ENCODE measurements at regions not wholly inside any gene's neighbourhood (a gene's known extent, or its start where the extent isn't known, plus 50 kb on each side); places are given as distances from the start of the nearest gene placed in this dataset.

- no peak for TF ChIP-seq POLR2AphosphoS5 (IDR thresholded peaks at IDR 0.05; ENCODE audit: low read depth, low read length)
- TF ChIP-seq REST (IDR thresholded peaks at IDR 0.05; ENCODE audit: insufficient read depth in 1 of 2, low read depth in 2 of 2, low read length in 2 of 2), result no peak
- no peak for TF ChIP-seq SIN3A (IDR thresholded peaks at IDR 0.05; ENCODE audit: borderline replicate concordance, insufficient read depth, low read length)
- no peak for TF ChIP-seq FOXP2 (optimal IDR thresholded peaks at IDR 0.05; ENCODE audit: borderline replicate concordance, extremely low read depth, extremely low read length, insufficient read depth)
- no peak for TF ChIP-seq TAF1 (IDR thresholded peaks at IDR 0.05; ENCODE audit: borderline replicate concordance, insufficient read depth, low read length)
Observed at GRCh38 chr3:118778201-118778600, 256.4 kb downstream of the IGSF11 start.

- no peak for TF ChIP-seq FOXP2 (optimal IDR thresholded peaks at IDR 0.05; ENCODE audit: borderline replicate concordance, extremely low read depth, extremely low read length, insufficient read depth)
Observed at GRCh38 chr3:118781232-118781631, 253.4 kb downstream of the IGSF11 start.

- no peak for TF ChIP-seq REST (IDR thresholded peaks at IDR 0.05; ENCODE audit: insufficient read depth in 1 of 2, low read depth in 2 of 2, low read length in 2 of 2)
- no peak for TF ChIP-seq SIN3A (IDR thresholded peaks at IDR 0.05; ENCODE audit: borderline replicate concordance, insufficient read depth, low read length)
- TF ChIP-seq FOXP2 (optimal IDR thresholded peaks at IDR 0.05; ENCODE audit: borderline replicate concordance, extremely low read depth, extremely low read length, insufficient read depth), result no peak
- no peak for TF ChIP-seq TAF1 (IDR thresholded peaks at IDR 0.05; ENCODE audit: borderline replicate concordance, insufficient read depth, low read length)
- TF ChIP-seq POLR2AphosphoS5 (IDR thresholded peaks at IDR 0.05; ENCODE audit: low read depth, low read length), result no peak
Observed at GRCh38 chr3:118781839-118782238, 252.8 kb downstream of the IGSF11 start.

- TF ChIP-seq FOXP2 (optimal IDR thresholded peaks at IDR 0.05; ENCODE audit: borderline replicate concordance, extremely low read depth, extremely low read length, insufficient read depth), result no peak
- no peak for TF ChIP-seq SIN3A (IDR thresholded peaks at IDR 0.05; ENCODE audit: borderline replicate concordance, insufficient read depth, low read length)
- TF ChIP-seq POLR2AphosphoS5 (IDR thresholded peaks at IDR 0.05; ENCODE audit: low read depth, low read length), result no peak
- TF ChIP-seq TAF1 (IDR thresholded peaks at IDR 0.05; ENCODE audit: borderline replicate concordance, insufficient read depth, low read length), result no peak
- TF ChIP-seq REST (IDR thresholded peaks at IDR 0.05; ENCODE audit: insufficient read depth in 1 of 2, low read depth in 2 of 2, low read length in 2 of 2), result no peak
Observed at GRCh38 chr3:118782755-118783202, 251.9 kb downstream of the IGSF11 start.

- no peak for TF ChIP-seq SIN3A (IDR thresholded peaks at IDR 0.05; ENCODE audit: borderline replicate concordance, insufficient read depth, low read length)
- no peak for TF ChIP-seq TAF1 (IDR thresholded peaks at IDR 0.05; ENCODE audit: borderline replicate concordance, insufficient read depth, low read length)
- no peak for TF ChIP-seq FOXP2 (optimal IDR thresholded peaks at IDR 0.05; ENCODE audit: borderline replicate concordance, extremely low read depth, extremely low read length, insufficient read depth)
Observed at GRCh38 chr3:118785415-118785814, 249.2 kb downstream of the IGSF11 start.

GRCh38 chr3:118791246-118791645, 243.4 kb downstream of the IGSF11 start:
- TF ChIP-seq TAF1 (IDR thresholded peaks at IDR 0.05; ENCODE audit: borderline replicate concordance, insufficient read depth, low read length), result no peak
- TF ChIP-seq SIN3A (IDR thresholded peaks at IDR 0.05; ENCODE audit: borderline replicate concordance, insufficient read depth, low read length), result no peak
- TF ChIP-seq POLR2AphosphoS5 (IDR thresholded peaks at IDR 0.05; ENCODE audit: low read depth, low read length), result no peak

- TF ChIP-seq TAF1 (IDR thresholded peaks at IDR 0.05; ENCODE audit: borderline replicate concordance, insufficient read depth, low read length) (no peak), POLR2AphosphoS5 (IDR thresholded peaks at IDR 0.05; ENCODE audit: low read depth, low read length) (no peak), REST (IDR thresholded peaks at IDR 0.05; ENCODE audit: insufficient read depth in 1 of 2, low read depth in 2 of 2, low read length in 2 of 2) (no peak), SIN3A (IDR thresholded peaks at IDR 0.05; ENCODE audit: borderline replicate concordance, insufficient read depth, low read length) (no peak), FOXP2 (optimal IDR thresholded peaks at IDR 0.05; ENCODE audit: borderline replicate concordance, extremely low read depth, extremely low read length, insufficient read depth) (no peak)
Observed at GRCh38 chr3:118792191-118792590, 242.5 kb downstream of the IGSF11 start.

Measured in PFSK-1 (cell line).